Keratinocyte (primary cell): ENCODE measurements at regions not wholly inside any gene's neighbourhood (a gene's known extent, or its start where the extent isn't known, plus 50 kb on each side); places are given as distances from the start of the nearest gene placed in this dataset.
"Not testable (repeated sequence)": the region's sequence is repeated elsewhere in the genome, so short reads cannot be mapped to it uniquely, and the experiment has no call there.

Experiments
- EZH2 ChIP-seq: IDR thresholded peaks from one replicate; pipeline ENCODE4 v1.6.1; 2012; ENCODE audit warnings: inconsistent platforms, mild to moderate bottlenecking, low read length, moderate library complexity
- TF ChIP-seq, protein P1 (sequence below), 3 experiments: IDR thresholded peaks in 1 of 3; conservative IDR thresholded peaks in 1 of 3; optimal IDR thresholded peaks in 1 of 3; 2 replicates in 2 of 3; 3 replicates in 1 of 3; pipeline versions ENCODE3 to v1.5.1; 2011; ENCODE audit warnings: low read length in 3 of 3, mild to moderate bottlenecking in 3 of 3, moderate library complexity in 2 of 3, control low read depth in 1 of 3, inconsistent platforms in 1 of 3; ENCODE audit not compliant: insufficient read depth in 2 of 3; ENCODE audit errors: extremely low read depth in 1 of 3

DNA sequence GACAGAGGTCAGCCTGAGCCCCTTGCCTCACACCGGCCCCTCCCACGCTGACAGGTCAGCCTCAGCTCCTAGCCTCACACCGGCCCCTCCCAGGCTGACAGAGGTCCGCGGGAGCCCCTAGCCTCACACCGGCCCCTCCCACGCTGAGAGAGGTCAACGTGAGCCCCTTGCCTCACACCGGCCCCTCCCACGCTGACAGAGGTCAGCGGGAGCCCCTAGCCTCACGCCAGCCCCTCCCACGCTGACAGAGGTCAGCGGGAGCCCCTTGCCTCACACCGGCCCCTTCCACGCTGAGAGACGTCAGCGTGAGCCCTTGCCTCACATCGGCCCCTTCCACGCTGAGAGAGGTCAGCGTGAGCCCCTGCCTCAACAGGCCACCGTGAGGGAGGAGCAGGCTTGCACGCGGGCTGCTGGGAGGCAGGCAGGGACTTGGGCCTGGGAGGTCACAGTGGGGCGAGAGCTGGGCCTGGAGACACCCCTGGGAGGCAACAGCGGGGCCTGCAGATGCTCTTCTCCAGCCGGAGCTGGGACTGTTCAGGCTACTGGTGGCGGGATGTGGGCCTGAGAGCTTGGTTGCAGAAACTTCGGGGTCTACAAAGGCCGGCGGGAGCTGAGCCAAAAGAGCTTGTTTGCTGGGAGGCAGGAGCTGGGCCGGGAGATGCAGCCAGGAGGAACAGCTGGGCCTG lies 356.4 kb downstream of the ZNF37A start:
- TF ChIP-seq, protein P1, sequence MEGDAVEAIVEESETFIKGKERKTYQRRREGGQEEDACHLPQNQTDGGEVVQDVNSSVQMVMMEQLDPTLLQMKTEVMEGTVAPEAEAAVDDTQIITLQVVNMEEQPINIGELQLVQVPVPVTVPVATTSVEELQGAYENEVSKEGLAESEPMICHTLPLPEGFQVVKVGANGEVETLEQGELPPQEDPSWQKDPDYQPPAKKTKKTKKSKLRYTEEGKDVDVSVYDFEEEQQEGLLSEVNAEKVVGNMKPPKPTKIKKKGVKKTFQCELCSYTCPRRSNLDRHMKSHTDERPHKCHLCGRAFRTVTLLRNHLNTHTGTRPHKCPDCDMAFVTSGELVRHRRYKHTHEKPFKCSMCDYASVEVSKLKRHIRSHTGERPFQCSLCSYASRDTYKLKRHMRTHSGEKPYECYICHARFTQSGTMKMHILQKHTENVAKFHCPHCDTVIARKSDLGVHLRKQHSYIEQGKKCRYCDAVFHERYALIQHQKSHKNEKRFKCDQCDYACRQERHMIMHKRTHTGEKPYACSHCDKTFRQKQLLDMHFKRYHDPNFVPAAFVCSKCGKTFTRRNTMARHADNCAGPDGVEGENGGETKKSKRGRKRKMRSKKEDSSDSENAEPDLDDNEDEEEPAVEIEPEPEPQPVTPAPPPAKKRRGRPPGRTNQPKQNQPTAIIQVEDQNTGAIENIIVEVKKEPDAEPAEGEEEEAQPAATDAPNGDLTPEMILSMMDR (optimal IDR thresholded peaks at IDR 0.05 in 1 of 3, IDR thresholded peaks at IDR 0.05 in 1 of 3, conservative IDR thresholded peaks at IDR 0.05 in 1 of 3; ENCODE audit: extremely low read depth in 1 of 3, insufficient read depth in 2 of 3, low read length in 3 of 3): not testable (repeated sequence)
- not testable (repeated sequence) for TF ChIP-seq EZH2
